Ovary (tissue), 3 donors: ENCODE measurements at regions not wholly inside any gene's neighbourhood (a gene's known extent, or its start where the extent isn't known, plus 50 kb on each side); places are given as distances from the start of the nearest gene placed in this dataset.

ENCODE experiments used
- EP300 ChIP-seq: sonication (generic); formaldehyde crosslinking; IDR thresholded peaks from one replicate; pipeline ENCODE4 v1.6.1; 2017; ENCODE audit warnings: antibody characterized with exemption
- POLR2A ChIP-seq: fragments of 450-650 bp; IDR thresholded peaks from one replicate; pipeline ENCODE4 v1.6.1; 2017; ENCODE audit warnings: antibody characterized with exemption, mild to moderate bottlenecking, moderate library complexity
- TF ChIP-seq, protein P1 (sequence below), 3 donors: fragments of 450-650 bp in 2 of 3; fragments of 200-600 bp in 1 of 3; IDR thresholded peaks; one replicate each; pipeline versions ENCODE4 v1.5.1 to v1.8.0; 2016 to 2022; ENCODE audit warnings: antibody characterized with exemption in 3 of 3, mild to moderate bottlenecking in 1 of 3
- donor health status: DM: no; HTN: no; CAD: no.

DNA sequence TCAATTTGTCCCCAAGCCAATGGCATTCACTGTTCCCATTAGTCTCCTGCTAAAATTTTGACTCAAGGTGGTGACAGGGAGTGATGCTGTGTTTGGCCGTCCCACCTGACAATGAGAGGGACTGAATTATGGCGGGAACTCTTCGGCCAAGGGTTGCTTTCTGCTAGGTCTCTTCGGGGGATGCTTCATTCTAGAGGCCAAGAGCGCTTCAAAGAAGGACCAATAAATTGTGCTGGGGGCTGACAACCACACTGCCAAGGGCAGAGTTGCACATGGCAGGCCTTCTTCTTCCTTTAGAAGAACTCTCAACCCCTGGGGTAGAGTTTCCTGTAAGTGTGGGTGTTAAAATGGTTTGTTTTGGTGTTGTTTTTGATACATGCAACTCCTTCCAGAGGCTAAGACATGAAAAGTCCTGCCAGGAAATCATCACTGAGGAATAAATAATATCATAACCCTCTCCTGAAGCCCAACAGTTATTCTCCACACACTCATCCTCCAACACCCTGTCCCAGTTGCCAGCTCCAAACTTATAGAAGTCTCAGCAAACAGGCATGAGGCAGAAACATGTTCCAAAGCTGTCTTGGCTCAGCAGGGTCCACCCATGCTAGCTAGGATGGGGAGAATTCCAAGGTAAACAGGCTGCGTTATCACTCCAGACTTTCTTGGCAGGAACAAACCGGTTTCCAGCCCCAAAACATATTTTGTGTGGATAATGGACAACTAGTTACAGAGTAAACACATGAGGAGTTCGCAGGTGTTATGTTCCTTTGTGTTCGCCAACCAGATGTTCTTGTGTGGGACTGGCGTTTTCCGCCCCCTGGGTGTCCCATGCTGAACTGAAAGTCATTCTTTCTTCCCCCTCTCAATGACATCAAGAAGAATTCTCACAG, 396.7 kb upstream of the RGMA start:
- TF ChIP-seq, protein P1, sequence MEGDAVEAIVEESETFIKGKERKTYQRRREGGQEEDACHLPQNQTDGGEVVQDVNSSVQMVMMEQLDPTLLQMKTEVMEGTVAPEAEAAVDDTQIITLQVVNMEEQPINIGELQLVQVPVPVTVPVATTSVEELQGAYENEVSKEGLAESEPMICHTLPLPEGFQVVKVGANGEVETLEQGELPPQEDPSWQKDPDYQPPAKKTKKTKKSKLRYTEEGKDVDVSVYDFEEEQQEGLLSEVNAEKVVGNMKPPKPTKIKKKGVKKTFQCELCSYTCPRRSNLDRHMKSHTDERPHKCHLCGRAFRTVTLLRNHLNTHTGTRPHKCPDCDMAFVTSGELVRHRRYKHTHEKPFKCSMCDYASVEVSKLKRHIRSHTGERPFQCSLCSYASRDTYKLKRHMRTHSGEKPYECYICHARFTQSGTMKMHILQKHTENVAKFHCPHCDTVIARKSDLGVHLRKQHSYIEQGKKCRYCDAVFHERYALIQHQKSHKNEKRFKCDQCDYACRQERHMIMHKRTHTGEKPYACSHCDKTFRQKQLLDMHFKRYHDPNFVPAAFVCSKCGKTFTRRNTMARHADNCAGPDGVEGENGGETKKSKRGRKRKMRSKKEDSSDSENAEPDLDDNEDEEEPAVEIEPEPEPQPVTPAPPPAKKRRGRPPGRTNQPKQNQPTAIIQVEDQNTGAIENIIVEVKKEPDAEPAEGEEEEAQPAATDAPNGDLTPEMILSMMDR (IDR thresholded peaks at IDR 0.05), result peak in 2 of 3 donors; percentile 31 to 60
- TF ChIP-seq POLR2A, result no peak
- no peak for TF ChIP-seq EP300
